GM23338 (cell line): ENCODE measurements at regions not wholly inside any gene's neighbourhood (a gene's known extent, or its start where the extent isn't known, plus 50 kb on each side); places are given as distances from the start of the nearest gene placed in this dataset.

Experiments used
- ETS1 ChIP-seq: IDR thresholded peaks from 2 replicates; pipeline ENCODE4 v1.6.1; 2016; ENCODE audit warnings: antibody characterized with exemption
- EZH2 ChIP-seq: fragments of 200-600 bp; sonication (generic); IDR thresholded peaks from one replicate; pipeline ENCODE4 v1.8.0; 2017; ENCODE audit warnings: antibody characterized with exemption, mild to moderate bottlenecking, low read depth; ENCODE audit not compliant: unreplicated experiment
- EZH2phosphoT487 ChIP-seq: fragments of 200-600 bp; sonication (generic); IDR thresholded peaks from one replicate; pipeline ENCODE4 v1.8.1; 2018; ENCODE audit warnings: antibody characterized with exemption; ENCODE audit not compliant: unreplicated experiment
- NANOG ChIP-seq: IDR thresholded peaks from 2 replicates; pipeline ENCODE4 v1.6.1; 2016; ENCODE audit warnings: antibody characterized with exemption, borderline replicate concordance
- POLR2AphosphoS5 ChIP-seq: IDR thresholded peaks from 2 replicates; pipeline ENCODE4 v1.6.1; 2016; ENCODE audit warnings: antibody characterized with exemption, low read depth
- REST ChIP-seq: IDR thresholded peaks from one replicate; pipeline ENCODE4 v1.6.1; 2018; ENCODE audit warnings: antibody characterized with exemption; ENCODE audit not compliant: unreplicated experiment
- STAT1 ChIP-seq: IDR thresholded peaks from one replicate; pipeline ENCODE4 v1.6.1; 2016; ENCODE audit warnings: antibody characterized with exemption; ENCODE audit not compliant: unreplicated experiment
- ZNF114 ChIP-seq: fragments of 250-450 bp; sonication (Bioruptor Pico); IDR thresholded peaks from 2 replicates; pipeline ENCODE4 v1.5.0; 2020; ENCODE audit warnings: mild to moderate bottlenecking, moderate library complexity
- ZNF331 ChIP-seq: fragments of 250-450 bp; sonication (Bioruptor Pico); IDR thresholded peaks from 2 replicates; pipeline ENCODE4 v1.5.0; 2020; ENCODE audit warnings: low read depth, mild to moderate bottlenecking, moderate library complexity
- ZNF462 ChIP-seq: fragments of 250-450 bp; sonication (Bioruptor Pico); IDR thresholded peaks from 2 replicates; pipeline ENCODE4 v1.5.0; 2020; ENCODE audit warnings: mild to moderate bottlenecking, moderate library complexity

GRCh38 chr2:223532161-223532560 is 70.0 kb downstream of the SCG2 start (continued):
- TF ChIP-seq ZNF462 (CRISPR knock-in tag) (no peak), REST (no peak), ZNF331 (no peak), EZH2phosphoT487 (no peak), EZH2 (no peak), ZNF114 (no peak), NANOG (no peak), POLR2AphosphoS5 (no peak), ETS1 (no peak), STAT1 (no peak)
